ENCODE measurements at regions not wholly inside any gene's neighbourhood (a gene's known extent, or its start where the extent isn't known, plus 50 kb on each side); places are given as distances from the start of the nearest gene placed in this dataset.

DNA sequence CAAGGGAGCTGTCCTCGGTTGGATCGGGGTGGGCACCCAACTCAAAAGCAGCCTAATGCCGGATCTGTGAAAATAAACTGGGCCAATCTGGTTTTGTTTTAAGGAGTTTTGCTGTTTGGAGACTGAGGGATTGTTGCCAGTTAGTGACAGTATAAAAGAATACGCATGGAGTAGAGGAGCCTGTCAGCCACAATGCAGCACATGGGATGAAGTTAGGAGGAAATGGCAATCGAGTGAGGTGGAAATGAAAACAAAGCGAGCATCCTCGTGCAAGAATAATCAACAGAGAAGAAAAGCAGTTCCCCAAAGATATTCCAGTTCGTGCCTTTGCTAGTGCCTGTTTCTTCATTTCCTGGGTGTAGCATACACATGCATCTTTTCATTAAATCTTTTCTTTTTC is 108.4 kb upstream of the RORA start:
- TF ChIP-seq, protein P1, sequence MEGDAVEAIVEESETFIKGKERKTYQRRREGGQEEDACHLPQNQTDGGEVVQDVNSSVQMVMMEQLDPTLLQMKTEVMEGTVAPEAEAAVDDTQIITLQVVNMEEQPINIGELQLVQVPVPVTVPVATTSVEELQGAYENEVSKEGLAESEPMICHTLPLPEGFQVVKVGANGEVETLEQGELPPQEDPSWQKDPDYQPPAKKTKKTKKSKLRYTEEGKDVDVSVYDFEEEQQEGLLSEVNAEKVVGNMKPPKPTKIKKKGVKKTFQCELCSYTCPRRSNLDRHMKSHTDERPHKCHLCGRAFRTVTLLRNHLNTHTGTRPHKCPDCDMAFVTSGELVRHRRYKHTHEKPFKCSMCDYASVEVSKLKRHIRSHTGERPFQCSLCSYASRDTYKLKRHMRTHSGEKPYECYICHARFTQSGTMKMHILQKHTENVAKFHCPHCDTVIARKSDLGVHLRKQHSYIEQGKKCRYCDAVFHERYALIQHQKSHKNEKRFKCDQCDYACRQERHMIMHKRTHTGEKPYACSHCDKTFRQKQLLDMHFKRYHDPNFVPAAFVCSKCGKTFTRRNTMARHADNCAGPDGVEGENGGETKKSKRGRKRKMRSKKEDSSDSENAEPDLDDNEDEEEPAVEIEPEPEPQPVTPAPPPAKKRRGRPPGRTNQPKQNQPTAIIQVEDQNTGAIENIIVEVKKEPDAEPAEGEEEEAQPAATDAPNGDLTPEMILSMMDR (optimal IDR thresholded peaks at IDR 0.05 in 1 of 3, IDR thresholded peaks at IDR 0.05 in 1 of 3, conservative IDR thresholded peaks at IDR 0.05 in 1 of 3; ENCODE audit: extremely low read depth in 1 of 3, insufficient read depth in 2 of 3, low read length in 3 of 3): no peak
- TF ChIP-seq EZH2 (IDR thresholded peaks at IDR 0.05; ENCODE audit: low read length): no peak

Measured in keratinocyte (primary cell).